Activated CD4-positive, alpha-beta T cell treated with anti-CD3 and anti-CD28 coated beads, Interleukin-2, amount 50 U/mL, for 48 hours (primary cell): ENCODE measurements at regions not wholly inside any gene's neighbourhood (a gene's known extent, or its start where the extent isn't known, plus 50 kb on each side); places are given as distances from the start of the nearest gene placed in this dataset.
"Not testable (repeated sequence)": the region's sequence is repeated elsewhere in the genome, so short reads cannot be mapped to it uniquely, and the experiment has no call there.

Experiments used
- DNase-seq, 2 experiments: peaks; one replicate each; pipeline ENCODE4 v3.0.0-alpha.2; 2020

GRCh38 chr6:105692613-105693215, 289.8 kb upstream of the PREP start:
- DNase-seq = no peak

DNA sequence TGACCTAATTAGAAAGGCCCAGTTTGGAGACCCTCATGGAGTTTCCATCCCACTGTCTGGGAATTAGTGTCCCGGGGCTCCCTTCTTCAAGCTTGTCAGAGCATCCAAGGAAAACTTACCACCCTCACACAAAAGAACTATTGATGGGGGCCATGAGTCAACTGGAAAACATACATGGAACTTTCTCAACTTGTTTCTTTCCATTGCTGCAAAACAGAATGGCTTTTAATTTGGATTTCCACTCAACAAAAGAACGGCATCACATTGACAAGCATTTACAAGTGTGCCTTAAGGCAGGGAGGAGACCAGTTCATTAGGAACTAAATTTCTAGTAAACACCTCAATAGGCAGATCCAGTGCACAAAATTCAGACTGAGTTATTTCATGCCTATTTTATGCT, 289.1 kb upstream of the PREP start:
- DNase-seq = no peak

- DNase-seq = no peak
Measured at GRCh38 chr6:105691081-105691480, 288.2 kb upstream of the PREP start.

- DNase-seq = no peak
Measured at GRCh38 chr6:105688573-105688972, 285.7 kb upstream of the PREP start.

GRCh38 chr6:105686793-105687192, 283.9 kb upstream of the PREP start:
- DNase-seq = not testable (repeated sequence)

DNA sequence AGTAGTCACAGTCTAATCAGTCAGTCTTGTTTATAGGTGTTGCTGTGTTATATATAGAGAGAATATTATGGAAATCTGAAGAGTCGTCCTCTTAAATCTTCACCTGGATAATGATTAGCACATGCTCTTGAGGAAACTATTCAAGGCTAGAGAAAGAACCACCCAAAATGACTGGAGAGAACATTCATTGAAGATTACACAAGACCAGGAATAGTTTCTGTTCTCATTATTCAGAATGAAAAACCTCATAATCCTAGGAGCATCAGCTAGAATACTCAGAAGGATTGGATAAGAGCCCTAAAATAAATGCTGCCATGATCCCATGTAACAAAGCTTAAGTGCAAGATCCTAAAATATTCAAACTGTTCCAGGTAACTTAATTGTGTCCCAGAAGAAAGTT, 278.2 kb upstream of the PREP start:
- no peak for DNase-seq

- DNase-seq = no peak
Measured at GRCh38 chr6:105680131-105680530, 277.2 kb upstream of the PREP start.

GRCh38 chr6:105678516-105678915, 275.6 kb upstream of the PREP start:
- DNase-seq = no peak

GRCh38 chr6:105677671-105678475, 275.0 kb upstream of the PREP start:
- DNase-seq = no peak

DNA sequence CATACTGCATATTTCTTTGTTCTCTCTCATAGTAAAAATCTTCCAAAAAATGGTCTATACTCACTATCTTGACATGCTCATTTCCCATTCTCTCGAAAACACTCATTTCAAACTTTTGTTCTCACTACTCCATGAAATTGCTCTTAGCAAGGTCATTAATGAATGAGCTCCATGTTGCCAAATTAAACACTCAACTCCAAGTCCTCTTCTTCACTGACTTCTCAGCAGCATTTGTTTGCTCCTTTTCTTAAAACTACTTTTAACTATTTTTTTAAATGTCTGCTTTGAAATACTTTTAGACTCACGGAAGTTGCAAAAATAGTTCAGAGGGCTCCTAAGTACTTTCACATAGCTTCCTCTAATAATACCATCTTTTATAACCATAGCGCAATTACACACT, 274.0 kb upstream of the PREP start:
- DNase-seq = no peak

GRCh38 chr6:105675715-105676397, 273.0 kb upstream of the PREP start:
- DNase-seq = no peak

- not testable (repeated sequence) for DNase-seq
Measured at GRCh38 chr6:105672856-105673538, 270.1 kb upstream of the PREP start.

DNA sequence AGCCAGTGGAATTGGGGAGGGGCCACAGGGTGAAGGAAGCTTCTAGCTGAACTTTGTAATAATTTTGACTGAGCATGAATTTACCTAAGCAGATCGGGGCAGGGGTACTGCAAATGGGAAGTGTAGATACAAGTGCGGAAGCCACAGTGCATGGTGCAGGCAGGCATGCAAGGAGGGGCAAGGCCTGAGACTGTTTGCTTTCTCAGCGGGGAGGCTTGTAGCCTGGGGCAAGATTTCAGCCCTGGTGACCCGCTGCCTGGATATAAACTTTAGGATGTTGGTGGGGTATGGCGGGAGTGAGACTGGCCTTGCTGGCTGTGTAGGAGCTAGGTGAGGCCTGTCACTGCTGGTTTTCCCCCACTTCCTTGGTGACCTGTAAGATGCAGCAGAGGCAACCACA, 266.4 kb upstream of the PREP start:
- no peak for DNase-seq

DNA sequence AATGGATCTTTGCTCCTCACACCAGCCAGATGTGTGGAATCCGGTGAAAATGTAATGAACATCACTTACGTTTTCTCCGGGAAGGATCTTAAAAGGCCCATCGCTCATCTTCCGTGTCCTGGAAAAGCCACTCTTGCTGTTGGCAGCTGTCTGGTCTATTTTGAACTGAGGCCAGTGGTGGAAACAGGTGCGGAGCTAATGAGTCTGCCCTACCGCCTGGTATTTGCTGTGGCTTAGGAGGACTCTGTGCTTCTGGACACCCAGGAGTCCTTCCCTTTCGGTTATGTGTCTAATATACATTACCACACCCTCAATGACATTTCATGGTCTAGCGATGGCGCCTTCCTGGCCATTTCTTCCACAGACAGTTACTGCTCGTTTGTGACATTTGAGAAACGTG, 264.2 kb upstream of the PREP start:
- DNase-seq = no peak

- no peak for DNase-seq
Measured at GRCh38 chr6:105664931-105665330, 262.0 kb upstream of the PREP start.

DNA sequence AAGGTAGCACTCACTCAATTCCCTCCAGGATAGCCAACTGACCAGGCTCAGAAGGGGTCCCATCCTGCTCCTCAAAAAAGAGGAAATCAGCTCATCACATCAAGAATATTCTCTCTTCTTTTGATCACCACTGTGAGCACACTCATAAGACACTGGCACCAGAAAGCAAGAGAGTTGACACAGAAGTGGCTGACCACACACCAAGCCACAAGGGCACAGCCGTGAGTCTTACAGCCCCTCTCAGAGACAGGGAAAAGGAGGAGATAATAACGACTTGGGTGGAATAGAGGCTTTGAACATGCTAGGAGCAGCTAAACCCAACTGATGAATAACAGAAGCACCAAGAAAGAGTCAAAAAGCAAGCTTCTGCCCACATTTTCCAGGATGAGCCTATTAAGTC, 249.1 kb upstream of the PREP start:
- DNase-seq = peak in 1 of 2 experiments; percentile 20

DNA sequence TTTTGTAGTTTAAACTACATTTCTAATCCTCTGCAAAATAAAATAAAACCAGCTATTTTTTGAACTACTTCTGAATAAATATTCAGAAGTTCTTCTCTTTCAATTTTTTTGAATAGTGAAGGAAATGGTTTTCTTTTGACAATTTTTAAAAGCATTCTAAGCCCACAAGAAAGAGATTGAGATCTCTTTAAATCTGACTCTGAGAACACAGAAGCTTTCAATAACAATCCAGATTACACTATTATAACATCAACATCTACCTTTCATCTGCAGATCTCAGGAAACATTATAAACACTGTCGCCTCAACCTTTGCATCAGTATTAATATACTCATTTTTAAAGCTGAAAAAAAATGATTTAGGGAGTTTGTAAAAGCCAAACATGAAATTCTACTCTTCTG, 247.5 kb upstream of the PREP start:
- no peak for DNase-seq

DNA sequence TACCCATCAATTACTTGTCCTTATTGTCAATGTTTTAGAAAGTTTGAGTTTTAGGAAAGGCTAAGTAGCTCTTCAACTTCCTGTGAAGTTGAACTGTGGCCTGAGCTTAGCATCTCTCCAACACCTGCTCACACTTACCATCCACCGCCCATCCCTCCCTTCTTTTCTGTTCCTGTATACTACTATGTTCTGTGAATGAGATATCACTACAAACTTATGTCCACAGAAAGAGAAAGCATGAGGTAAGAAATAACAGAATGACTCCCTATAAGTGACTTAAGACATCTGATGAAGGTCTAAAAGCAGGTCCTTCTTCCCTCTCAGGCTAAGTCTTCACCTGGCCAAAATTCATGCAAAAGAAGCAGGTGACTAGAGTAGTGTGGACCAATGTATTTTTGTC, 246.3 kb upstream of the PREP start:
- no peak for DNase-seq

GRCh38 chr6:105648276-105648675, 245.4 kb upstream of the PREP start:
- peak in 1 of 2 experiments; percentile 13 for DNase-seq

DNA sequence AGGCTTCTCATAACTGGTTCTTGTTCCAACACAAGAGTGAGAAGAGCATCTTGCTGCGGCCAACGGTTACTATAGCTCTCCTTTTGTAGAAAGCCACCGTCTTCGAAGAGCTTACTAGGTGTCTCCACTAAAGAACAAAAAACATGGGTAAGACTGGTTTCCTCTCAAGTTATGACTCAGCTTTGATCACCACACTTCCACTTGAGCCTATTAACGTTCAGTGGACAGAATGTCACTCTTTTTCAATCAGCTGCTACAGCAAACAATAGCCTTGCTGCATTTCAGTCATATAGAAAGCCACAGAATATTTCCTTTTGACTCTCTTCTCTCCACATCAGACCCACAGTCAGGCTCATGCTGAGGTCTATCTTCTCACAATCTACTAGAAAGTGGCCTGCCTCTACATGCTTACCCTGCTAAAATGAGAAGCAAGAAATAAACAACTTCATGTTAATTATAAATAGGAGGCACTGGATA, 243.5 kb upstream of the PREP start:
- peak in 1 of 2 experiments; percentile 30 for DNase-seq

DNA sequence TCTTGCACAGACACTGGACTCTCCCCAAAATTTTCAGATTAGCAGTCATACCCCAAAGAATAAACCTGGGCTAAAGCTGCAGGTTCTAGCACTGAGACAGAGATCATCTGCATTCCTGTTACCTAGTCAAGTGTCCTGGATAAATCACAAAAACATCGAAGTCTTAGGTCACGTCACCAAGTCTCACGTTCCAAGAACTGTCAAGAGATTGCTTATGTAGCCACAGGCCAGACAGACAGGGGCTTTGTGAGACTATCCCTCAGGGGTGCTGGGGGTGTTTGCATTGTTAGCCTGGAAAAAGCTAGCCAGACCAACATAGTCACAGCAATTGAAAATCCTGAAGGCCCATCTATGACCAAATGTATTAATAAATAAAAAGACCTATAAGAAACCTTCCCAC, 243.1 kb upstream of the PREP start:
- peak in 1 of 2 experiments; percentile 16 for DNase-seq

- DNase-seq = no peak
Measured at GRCh38 chr6:105645156-105645555, 242.3 kb upstream of the PREP start.

DNA sequence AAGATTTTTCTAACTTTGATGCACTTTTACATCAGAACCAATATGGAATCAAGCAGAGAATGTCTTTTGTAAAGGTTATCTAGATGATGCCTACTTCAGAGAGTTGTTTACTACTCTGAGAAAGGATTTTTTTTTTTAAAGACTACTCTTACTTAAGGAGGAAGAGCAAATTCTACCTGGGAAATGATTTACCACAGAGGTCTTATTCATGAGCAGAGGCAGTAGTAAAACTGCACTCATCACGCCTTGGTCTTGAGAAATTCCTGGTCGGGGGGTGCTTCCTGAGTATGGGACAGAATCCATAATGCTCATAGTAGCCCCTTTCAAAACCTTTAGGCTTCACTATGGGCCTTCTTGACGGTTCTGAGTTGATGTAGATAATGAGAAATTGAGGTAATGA, 241.8 kb upstream of the PREP start:
- DNase-seq = no peak
